BE2C (cell line): ENCODE measurements at regions not wholly inside any gene's neighbourhood (a gene's known extent, or its start where the extent isn't known, plus 50 kb on each side); places are given as distances from the start of the nearest gene placed in this dataset.

Experiments used
- DNase-seq: peaks from one replicate; pipeline ENCODE4 v3.0.0-alpha.2; 2020
- H3K27me3 ChIP-seq: fragments of 250-450 bp; sonication (Bioruptor Pico); 2 replicates; pipeline ENCODE4 v1.5.1; 2020; ENCODE audit warnings: mild to moderate bottlenecking
- H3K36me3 ChIP-seq: fragments of 250-450 bp; sonication (Bioruptor Pico); 2 replicates; pipeline ENCODE4 v1.5.1; 2020; ENCODE audit warnings: mild to moderate bottlenecking
- H3K4me1 ChIP-seq: fragments of 250-450 bp; sonication (Bioruptor Pico); 2 replicates; pipeline ENCODE4 v1.5.1; 2020
- H3K4me3 ChIP-seq: 2 replicates; pipeline ENCODE4 v1.5.1; 2011; ENCODE audit warnings: low read depth, low read length
- H3K9me3 ChIP-seq: fragments of 250-450 bp; sonication (Bioruptor Pico); 2 replicates; pipeline ENCODE4 v1.5.1; 2020
- TF ChIP-seq, protein P1 (sequence below): IDR thresholded peaks from 2 replicates; pipeline ENCODE4 v1.5.1; 2012; ENCODE audit warnings: mild to moderate bottlenecking, low read depth, low read length

DNA sequence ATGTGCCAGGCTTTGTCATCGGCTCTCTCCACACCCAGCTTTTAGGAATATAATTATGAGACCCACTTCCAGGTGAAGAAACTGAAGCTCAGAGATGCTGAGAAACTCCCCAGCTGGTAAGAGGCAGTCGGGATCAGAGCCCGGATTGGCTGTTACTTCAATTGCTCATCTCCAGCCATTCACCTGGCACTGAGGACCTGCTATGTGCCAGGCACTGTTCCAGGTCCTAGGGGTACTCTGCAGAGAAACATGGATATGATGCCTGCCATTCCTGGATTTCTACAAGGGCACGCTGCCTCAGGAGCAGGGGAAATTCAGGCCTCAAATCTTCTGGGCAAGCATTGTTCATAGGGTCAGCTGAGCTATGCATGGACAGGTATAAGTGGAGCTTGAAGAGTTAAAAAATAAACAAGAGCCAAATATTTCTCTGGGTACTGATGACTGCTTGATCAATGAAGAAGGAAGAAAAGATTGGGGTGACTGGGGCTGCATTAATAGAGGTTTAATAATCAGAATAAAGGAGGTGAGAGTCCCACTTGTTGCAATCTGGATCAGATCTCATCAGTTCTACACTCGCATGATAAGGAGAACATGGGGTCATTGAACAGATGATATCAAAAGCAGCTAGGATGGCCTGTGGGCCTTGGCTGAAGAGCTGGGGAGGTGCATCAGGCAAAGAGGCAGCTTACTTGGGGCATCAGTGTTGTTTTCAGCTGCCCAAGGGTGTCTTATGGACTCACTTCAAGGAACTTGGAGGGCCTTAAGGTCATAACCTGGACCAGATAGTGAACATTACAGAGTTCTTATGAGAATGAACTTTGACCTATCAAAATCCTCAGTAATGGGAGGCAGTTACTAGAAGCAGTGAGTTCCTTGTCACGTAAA is 80.9 kb upstream of the TOX2 start:
- TF ChIP-seq, protein P1, sequence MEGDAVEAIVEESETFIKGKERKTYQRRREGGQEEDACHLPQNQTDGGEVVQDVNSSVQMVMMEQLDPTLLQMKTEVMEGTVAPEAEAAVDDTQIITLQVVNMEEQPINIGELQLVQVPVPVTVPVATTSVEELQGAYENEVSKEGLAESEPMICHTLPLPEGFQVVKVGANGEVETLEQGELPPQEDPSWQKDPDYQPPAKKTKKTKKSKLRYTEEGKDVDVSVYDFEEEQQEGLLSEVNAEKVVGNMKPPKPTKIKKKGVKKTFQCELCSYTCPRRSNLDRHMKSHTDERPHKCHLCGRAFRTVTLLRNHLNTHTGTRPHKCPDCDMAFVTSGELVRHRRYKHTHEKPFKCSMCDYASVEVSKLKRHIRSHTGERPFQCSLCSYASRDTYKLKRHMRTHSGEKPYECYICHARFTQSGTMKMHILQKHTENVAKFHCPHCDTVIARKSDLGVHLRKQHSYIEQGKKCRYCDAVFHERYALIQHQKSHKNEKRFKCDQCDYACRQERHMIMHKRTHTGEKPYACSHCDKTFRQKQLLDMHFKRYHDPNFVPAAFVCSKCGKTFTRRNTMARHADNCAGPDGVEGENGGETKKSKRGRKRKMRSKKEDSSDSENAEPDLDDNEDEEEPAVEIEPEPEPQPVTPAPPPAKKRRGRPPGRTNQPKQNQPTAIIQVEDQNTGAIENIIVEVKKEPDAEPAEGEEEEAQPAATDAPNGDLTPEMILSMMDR, result no peak
- H3K4me1 ChIP-seq, result no peaks in the 10 kb centered on the region; the same call in 1 of the 2 replicates
- peaks cover 2% of the 10 kb centered on the region; the same call in 1 of the 2 replicates for H3K9me3 ChIP-seq
- no peak overlapping the region for H3K4me3 ChIP-seq
- no peak for DNase-seq
- H3K36me3 ChIP-seq, result no peaks in the 10 kb centered on the region
- H3K27me3 ChIP-seq, result no peaks in the 10 kb centered on the region

DNA sequence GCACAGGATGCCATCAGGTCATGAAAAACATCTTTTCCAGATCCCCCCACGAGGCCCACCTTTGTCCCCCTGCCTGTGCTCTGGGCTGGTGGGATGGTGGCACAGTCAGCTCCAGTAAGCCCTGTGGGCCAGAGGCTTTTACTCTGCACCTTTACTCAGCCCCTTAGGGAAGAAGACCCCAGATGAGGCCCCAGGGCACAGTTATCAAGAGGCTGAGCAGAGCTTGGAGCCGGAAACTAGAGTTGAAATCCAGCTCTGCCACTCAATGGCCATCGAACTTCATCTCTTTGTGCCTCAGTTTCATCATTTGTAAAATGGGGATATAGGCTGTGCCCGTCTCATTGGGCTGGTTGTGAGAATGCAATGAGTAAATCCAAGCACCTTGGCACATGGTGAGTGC is 81.7 kb upstream of the TOX2 start:
- Histone ChIP-seq H3K27me3 (no peaks in the 10 kb centered on the region), H3K4me1 (no peaks in the 10 kb centered on the region; the same call in 1 of the 2 replicates), H3K9me3 (peaks cover 2% of the 10 kb centered on the region; the same call in 1 of the 2 replicates), H3K4me3 (no peak overlapping the region), H3K36me3 (no peaks in the 10 kb centered on the region)
- DNase-seq, result no peak
- TF ChIP-seq, protein P1, result no peak

DNA sequence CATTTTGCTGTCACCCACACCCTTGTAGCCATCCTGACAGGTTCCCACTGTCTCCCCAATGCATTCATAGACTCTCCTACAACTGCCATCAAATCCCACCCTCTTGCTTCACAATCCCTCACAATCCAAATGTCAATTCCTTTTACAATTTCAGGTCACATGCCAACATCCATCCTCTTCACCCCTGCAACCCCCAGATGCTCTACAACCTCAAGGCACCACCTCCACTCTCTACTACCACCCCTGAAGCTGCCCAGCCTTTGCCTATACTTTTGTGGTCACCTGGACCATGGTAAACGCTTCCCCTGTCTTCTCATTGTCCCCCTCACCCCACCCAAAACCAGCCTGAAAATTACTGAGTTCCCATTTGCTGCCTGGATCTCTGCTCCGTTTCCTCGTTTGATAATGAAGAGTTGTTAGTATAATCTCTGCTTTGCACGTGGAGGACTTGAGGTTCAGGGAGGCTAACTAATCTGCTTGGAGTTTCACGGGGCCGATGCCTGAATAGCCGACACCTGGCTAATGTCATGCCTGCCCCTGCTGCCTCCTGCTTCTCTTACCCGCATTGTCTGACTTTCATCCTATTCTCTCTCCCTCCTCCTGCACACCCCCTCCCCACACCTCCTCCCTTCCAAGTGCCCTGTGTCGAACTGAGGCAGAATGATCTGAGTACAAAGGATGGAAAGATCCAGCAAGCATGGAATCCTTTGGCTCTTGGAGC is 82.4 kb upstream of the TOX2 start:
- no peak overlapping the region for H3K4me3 ChIP-seq
- DNase-seq, result no peak
- peaks cover 2% of the 10 kb centered on the region; the same call in 1 of the 2 replicates for H3K9me3 ChIP-seq
- no peaks in the 10 kb centered on the region for H3K27me3 ChIP-seq
- H3K36me3 ChIP-seq, result no peaks in the 10 kb centered on the region
- TF ChIP-seq, protein P1, result no peak
- H3K4me1 ChIP-seq, result no peaks in the 10 kb centered on the region; the same call in 1 of the 2 replicates

DNA sequence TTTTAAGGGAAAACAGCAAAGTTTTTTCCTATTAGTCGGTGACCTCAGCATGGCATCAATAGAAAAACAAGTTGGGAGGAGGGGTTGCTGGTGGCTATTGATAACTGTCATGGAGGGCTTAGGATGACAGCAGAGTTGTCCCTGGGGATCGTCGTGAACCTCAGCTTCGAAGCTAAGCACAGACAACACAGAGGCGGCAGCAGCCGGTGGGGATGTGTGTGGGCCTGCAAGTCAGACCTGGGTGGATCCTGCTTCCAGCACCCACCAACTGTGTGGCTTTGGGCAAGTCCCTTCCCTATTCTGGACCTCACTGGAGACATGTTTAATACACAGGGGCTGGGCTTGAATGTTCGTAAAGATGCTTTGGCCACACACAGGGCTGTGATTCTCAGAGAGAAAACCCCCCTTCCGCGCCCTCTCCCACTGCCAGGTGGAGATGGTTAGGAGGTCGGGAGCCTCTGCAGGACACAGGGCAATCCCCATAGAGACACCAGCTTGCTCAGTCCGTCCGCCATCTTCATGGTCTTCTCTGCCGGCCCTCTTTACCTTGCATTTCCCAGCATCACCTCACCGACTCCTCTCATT is 83.1 kb upstream of the TOX2 start:
- Histone ChIP-seq H3K27me3 (no peaks in the 10 kb centered on the region), H3K4me3 (no peak overlapping the region), H3K9me3 (peaks cover 2% of the 10 kb centered on the region; the same call in 1 of the 2 replicates), H3K4me1 (no peaks in the 10 kb centered on the region; the same call in 1 of the 2 replicates), H3K36me3 (no peaks in the 10 kb centered on the region)
- TF ChIP-seq, protein P1, result no peak
- DNase-seq, result no peak

DNA sequence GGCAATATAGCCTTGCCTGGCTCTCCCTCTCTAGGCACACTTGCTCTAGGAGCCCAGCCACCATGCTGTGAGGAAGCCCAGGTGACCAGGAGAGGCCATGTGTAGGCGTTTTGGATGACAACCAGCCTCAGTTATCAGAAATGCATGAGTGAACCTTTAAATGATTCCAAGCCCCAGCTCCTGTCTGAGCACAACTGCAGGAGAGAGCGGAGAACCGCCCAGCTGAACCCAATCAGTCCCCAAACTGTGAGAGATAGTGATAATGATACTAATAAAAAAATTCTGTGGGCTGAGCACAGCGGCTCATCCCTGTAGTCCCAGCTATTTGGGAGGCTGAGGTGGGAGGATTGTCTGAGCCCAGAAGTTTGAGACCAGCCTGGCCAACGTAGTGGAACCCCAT is 83.8 kb upstream of the TOX2 start:
- TF ChIP-seq, protein P1, result no peak

More for the DNA sequence above, 83.8 kb upstream of the TOX2 start:
- no peak for DNase-seq
- Histone ChIP-seq H3K9me3 (peaks cover 2% of the 10 kb centered on the region; the same call in 1 of the 2 replicates), H3K4me1 (no peaks in the 10 kb centered on the region; the same call in 1 of the 2 replicates), H3K27me3 (no peaks in the 10 kb centered on the region), H3K36me3 (no peaks in the 10 kb centered on the region), H3K4me3 (no peak overlapping the region)
